ENCODE measurements at regions not wholly inside any gene's neighbourhood (a gene's known extent, or its start where the extent isn't known, plus 50 kb on each side); places are given as distances from the start of the nearest gene placed in this dataset.

GRCh38 chr12:100708591-100708990 lies 86.0 kb upstream of the ANO4 start:
- no peaks in the 10 kb centered on the region for H3K36me3 ChIP-seq (ENCODE audit: control insufficient read depth in 2 of 2, insufficient read depth in 2 of 2, low read length in 2 of 2)
- no peaks in the 10 kb centered on the region for H3K9me3 ChIP-seq (ENCODE audit: control insufficient read depth in 2 of 2, low read length in 2 of 2)
- H3K27me3 ChIP-seq (ENCODE audit: control insufficient read depth in 2 of 2, insufficient read depth in 2 of 2, low read length in 2 of 2), result peaks cover 0 to 3% of the 10 kb centered on the region in 2 donors
- no peak overlapping the region for H3K27ac ChIP-seq (ENCODE audit: low read depth in 2 of 2, low read length in 2 of 2)
- no peak overlapping the region for H3K4me3 ChIP-seq (ENCODE audit: low read length in 2 of 2)
- H3K4me1 ChIP-seq (ENCODE audit: control insufficient read depth in 2 of 2, insufficient read depth in 2 of 2, low read length in 2 of 2), result no peaks in the 10 kb centered on the region
- no peak overlapping the region for H3K9ac ChIP-seq (ENCODE audit: low read depth in 1 of 2, low read length in 2 of 2)

GRCh38 chr12:100715976-100716944 lies 78.3 kb upstream of the ANO4 start:
- H3K4me3 ChIP-seq (ENCODE audit: low read length in 2 of 2), result no peak overlapping the region
- no peaks in the 10 kb centered on the region for H3K9me3 ChIP-seq (ENCODE audit: control insufficient read depth in 2 of 2, low read length in 2 of 2)
- no peaks in the 10 kb centered on the region for H3K36me3 ChIP-seq (ENCODE audit: control insufficient read depth in 2 of 2, insufficient read depth in 2 of 2, low read length in 2 of 2)
- H3K27ac ChIP-seq (ENCODE audit: low read depth in 2 of 2, low read length in 2 of 2), result no peak overlapping the region
- no peak overlapping the region for H3K9ac ChIP-seq (ENCODE audit: low read depth in 1 of 2, low read length in 2 of 2)
- peaks cover 28 to 30% of the 10 kb centered on the region in 2 donors for H3K27me3 ChIP-seq (ENCODE audit: control insufficient read depth in 2 of 2, insufficient read depth in 2 of 2, low read length in 2 of 2)
- peaks cover 0 to under 1% of the 10 kb centered on the region in 2 donors for H3K4me1 ChIP-seq (ENCODE audit: control insufficient read depth in 2 of 2, insufficient read depth in 2 of 2, low read length in 2 of 2)

GRCh38 chr12:100716945-100717732 lies 77.4 kb upstream of the ANO4 start:
- H3K4me1 ChIP-seq (ENCODE audit: control insufficient read depth in 2 of 2, insufficient read depth in 2 of 2, low read length in 2 of 2), result peaks cover 0 to 3% of the 10 kb centered on the region in 2 donors
- H3K36me3 ChIP-seq (ENCODE audit: control insufficient read depth in 2 of 2, insufficient read depth in 2 of 2, low read length in 2 of 2), result no peaks in the 10 kb centered on the region
- H3K4me3 ChIP-seq (ENCODE audit: low read length in 2 of 2), result peak overlapping the region in 1 of 2 donors; percentile 20
- H3K27me3 ChIP-seq (ENCODE audit: control insufficient read depth in 2 of 2, insufficient read depth in 2 of 2, low read length in 2 of 2), result peaks cover 28 to 30% of the 10 kb centered on the region in 2 donors
- H3K27ac ChIP-seq (ENCODE audit: low read depth in 2 of 2, low read length in 2 of 2), result no peak overlapping the region
- no peak overlapping the region for H3K9ac ChIP-seq (ENCODE audit: low read depth in 1 of 2, low read length in 2 of 2)
- no peaks in the 10 kb centered on the region for H3K9me3 ChIP-seq (ENCODE audit: control insufficient read depth in 2 of 2, low read length in 2 of 2)

GRCh38 chr12:100717733-100718067 lies 76.9 kb upstream of the ANO4 start:
- Histone ChIP-seq H3K27me3 (ENCODE audit: control insufficient read depth in 2 of 2, insufficient read depth in 2 of 2, low read length in 2 of 2) (peaks cover 28 to 30% of the 10 kb centered on the region in 2 donors), H3K9me3 (ENCODE audit: control insufficient read depth in 2 of 2, low read length in 2 of 2) (no peaks in the 10 kb centered on the region), H3K4me1 (ENCODE audit: control insufficient read depth in 2 of 2, insufficient read depth in 2 of 2, low read length in 2 of 2) (peaks cover 0 to 3% of the 10 kb centered on the region in 2 donors), H3K4me3 (ENCODE audit: low read length in 2 of 2) (no peak overlapping the region), H3K9ac (ENCODE audit: low read depth in 1 of 2, low read length in 2 of 2) (no peak overlapping the region), H3K36me3 (ENCODE audit: control insufficient read depth in 2 of 2, insufficient read depth in 2 of 2, low read length in 2 of 2) (no peaks in the 10 kb centered on the region), H3K27ac (ENCODE audit: low read depth in 2 of 2, low read length in 2 of 2) (no peak overlapping the region)

- H3K36me3 ChIP-seq (ENCODE audit: control insufficient read depth in 2 of 2, insufficient read depth in 2 of 2, low read length in 2 of 2), result no peaks in the 10 kb centered on the region
- no peak overlapping the region for H3K27ac ChIP-seq (ENCODE audit: low read depth in 2 of 2, low read length in 2 of 2)
- no peaks in the 10 kb centered on the region for H3K9me3 ChIP-seq (ENCODE audit: control insufficient read depth in 2 of 2, low read length in 2 of 2)
- no peak overlapping the region for H3K4me3 ChIP-seq (ENCODE audit: low read length in 2 of 2)
- peaks cover 28 to 30% of the 10 kb centered on the region in 2 donors for H3K27me3 ChIP-seq (ENCODE audit: control insufficient read depth in 2 of 2, insufficient read depth in 2 of 2, low read length in 2 of 2)
- H3K4me1 ChIP-seq (ENCODE audit: control insufficient read depth in 2 of 2, insufficient read depth in 2 of 2, low read length in 2 of 2), result peaks cover 0 to 3% of the 10 kb centered on the region in 2 donors
- H3K9ac ChIP-seq (ENCODE audit: low read depth in 1 of 2, low read length in 2 of 2), result no peak overlapping the region
Measured at GRCh38 chr12:100718187-100718586, 76.4 kb upstream of the ANO4 start.

- peaks cover 0 to 3% of the 10 kb centered on the region in 2 donors for H3K4me1 ChIP-seq (ENCODE audit: control insufficient read depth in 2 of 2, insufficient read depth in 2 of 2, low read length in 2 of 2)
- no peak overlapping the region for H3K27ac ChIP-seq (ENCODE audit: low read depth in 2 of 2, low read length in 2 of 2)
- H3K27me3 ChIP-seq (ENCODE audit: control insufficient read depth in 2 of 2, insufficient read depth in 2 of 2, low read length in 2 of 2), result peaks cover 28 to 30% of the 10 kb centered on the region in 2 donors
- no peak overlapping the region for H3K4me3 ChIP-seq (ENCODE audit: low read length in 2 of 2)
- H3K9ac ChIP-seq (ENCODE audit: low read depth in 1 of 2, low read length in 2 of 2), result no peak overlapping the region
- H3K9me3 ChIP-seq (ENCODE audit: control insufficient read depth in 2 of 2, low read length in 2 of 2), result no peaks in the 10 kb centered on the region
- H3K36me3 ChIP-seq (ENCODE audit: control insufficient read depth in 2 of 2, insufficient read depth in 2 of 2, low read length in 2 of 2), result no peaks in the 10 kb centered on the region
Measured at GRCh38 chr12:100720016-100720654, 74.4 kb upstream of the ANO4 start.

GRCh38 chr12:100721169-100721568 lies 73.4 kb upstream of the ANO4 start:
- Histone ChIP-seq H3K36me3 (ENCODE audit: control insufficient read depth in 2 of 2, insufficient read depth in 2 of 2, low read length in 2 of 2) (no peaks in the 10 kb centered on the region), H3K9ac (ENCODE audit: low read depth in 1 of 2, low read length in 2 of 2) (no peak overlapping the region), H3K27me3 (ENCODE audit: control insufficient read depth in 2 of 2, insufficient read depth in 2 of 2, low read length in 2 of 2) (peaks cover 20% of the 10 kb centered on the region in 2 donors), H3K4me3 (ENCODE audit: low read length in 2 of 2) (no peak overlapping the region), H3K4me1 (ENCODE audit: control insufficient read depth in 2 of 2, insufficient read depth in 2 of 2, low read length in 2 of 2) (peaks cover 0 to 3% of the 10 kb centered on the region in 2 donors), H3K27ac (ENCODE audit: low read depth in 2 of 2, low read length in 2 of 2) (no peak overlapping the region), H3K9me3 (ENCODE audit: control insufficient read depth in 2 of 2, low read length in 2 of 2) (no peaks in the 10 kb centered on the region)

GRCh38 chr12:100724071-100724470 lies 70.5 kb upstream of the ANO4 start:
- H3K4me3 ChIP-seq (ENCODE audit: low read length in 2 of 2), result no peak overlapping the region
- H3K27ac ChIP-seq (ENCODE audit: low read depth in 2 of 2, low read length in 2 of 2), result no peak overlapping the region
- H3K36me3 ChIP-seq (ENCODE audit: control insufficient read depth in 2 of 2, insufficient read depth in 2 of 2, low read length in 2 of 2), result no peaks in the 10 kb centered on the region
- no peaks in the 10 kb centered on the region for H3K9me3 ChIP-seq (ENCODE audit: control insufficient read depth in 2 of 2, low read length in 2 of 2)
- H3K4me1 ChIP-seq (ENCODE audit: control insufficient read depth in 2 of 2, insufficient read depth in 2 of 2, low read length in 2 of 2), result peaks cover 0 to 3% of the 10 kb centered on the region in 2 donors
- peaks cover 0 to 2% of the 10 kb centered on the region in 2 donors for H3K27me3 ChIP-seq (ENCODE audit: control insufficient read depth in 2 of 2, insufficient read depth in 2 of 2, low read length in 2 of 2)
- H3K9ac ChIP-seq (ENCODE audit: low read depth in 1 of 2, low read length in 2 of 2), result no peak overlapping the region

- H3K4me1 ChIP-seq (ENCODE audit: control insufficient read depth in 2 of 2, insufficient read depth in 2 of 2, low read length in 2 of 2), result no peaks in the 10 kb centered on the region
Measured at GRCh38 chr12:100733817-100734593, 60.6 kb upstream of the ANO4 start.

More at GRCh38 chr12:100733817-100734593, 60.6 kb upstream of the ANO4 start:
- Histone ChIP-seq H3K27ac (ENCODE audit: low read depth in 2 of 2, low read length in 2 of 2) (no peak overlapping the region), H3K27me3 (ENCODE audit: control insufficient read depth in 2 of 2, insufficient read depth in 2 of 2, low read length in 2 of 2) (peaks cover 0 to 3% of the 10 kb centered on the region in 2 donors), H3K4me3 (ENCODE audit: low read length in 2 of 2) (no peak overlapping the region), H3K9ac (ENCODE audit: low read depth in 1 of 2, low read length in 2 of 2) (no peak overlapping the region), H3K9me3 (ENCODE audit: control insufficient read depth in 2 of 2, low read length in 2 of 2) (no peaks in the 10 kb centered on the region), H3K36me3 (ENCODE audit: control insufficient read depth in 2 of 2, insufficient read depth in 2 of 2, low read length in 2 of 2) (no peaks in the 10 kb centered on the region)
